H1 (cell line): ENCODE measurements at regions not wholly inside any gene's neighbourhood (a gene's known extent, or its start where the extent isn't known, plus 50 kb on each side); places are given as distances from the start of the nearest gene placed in this dataset.

ENCODE experiments used
- CTCF ChIP-seq, 3 experiments: IDR thresholded peaks; 1 replicate in 2 of 3; 2 replicates in 1 of 3; pipeline versions ENCODE4 v1.5.1 to v1.6.1; 2011; ENCODE audit warnings: low read length in 3 of 3, mild to moderate bottlenecking in 3 of 3, inconsistent platforms in 2 of 3, low read depth in 1 of 3, moderate library complexity in 1 of 3; ENCODE audit not compliant: insufficient read depth in 1 of 3; ENCODE audit errors: control extremely low read depth in 1 of 3
- HDAC6 ChIP-seq: IDR thresholded peaks from one replicate; pipeline ENCODE4 v1.7.1; 2012; ENCODE audit warnings: low read depth, mild to moderate bottlenecking, inconsistent platforms, low read length, moderate library complexity

GRCh38 chr3:73773233-73773632 lies 148.5 kb upstream of the PDZRN3 start:
- TF ChIP-seq HDAC6, result no peak
- no peak for TF ChIP-seq CTCF (IDR thresholded peaks at IDR 0.05; ENCODE audit: control extremely low read depth in 1 of 3, insufficient read depth in 1 of 3, low read depth in 1 of 3, low read length in 3 of 3)
